ENCODE measurements at regions not wholly inside any gene's neighbourhood (a gene's known extent, or its start where the extent isn't known, plus 50 kb on each side); places are given as distances from the start of the nearest gene placed in this dataset.

- TF ChIP-seq ZBTB40 (IDR thresholded peaks at IDR 0.05) (no peak), ZBTB40 (CRISPR knock-in tag; IDR thresholded peaks at IDR 0.05) (no peak), SP1 (IDR thresholded peaks at IDR 0.05) (no peak), SP1 (CRISPR knock-in tag; IDR thresholded peaks at IDR 0.05) (no peak), MXD3 (CRISPR knock-in tag; IDR thresholded peaks at IDR 0.05) (no peak), KMT2B (CRISPR knock-in tag; IDR thresholded peaks at IDR 0.05) (no peak), ZNF335 (CRISPR knock-in tag; IDR thresholded peaks at IDR 0.05) (no peak), KDM1A (CRISPR knock-in tag; IDR thresholded peaks at IDR 0.05) (no peak), ZNF441 (CRISPR knock-in tag; IDR thresholded peaks at IDR 0.05; ENCODE audit: borderline replicate concordance) (0 out of 2 replicates have a peak, but pooled peaks have one; percentile 2), ZNF768 (CRISPR knock-in tag; IDR thresholded peaks at IDR 0.05) (no peak), GLMP (CRISPR knock-in tag; IDR thresholded peaks at IDR 0.05; ENCODE audit: borderline replicate concordance) (no peak), EP300 (IDR thresholded peaks at IDR 0.05; ENCODE audit: low read depth in 2 of 2, low read length in 2 of 2) (peak in 1 of 2 experiments; percentile 77; a peak in 2 of 4 replicates), EP300 (CRISPR knock-in tag; IDR thresholded peaks at IDR 0.05; ENCODE audit: borderline replicate concordance) (no peak; the same call in 1 of the 2 replicates), HCFC1 (IDR thresholded peaks at IDR 0.05; ENCODE audit: low read depth, low read length) (no peak), ARID5B (CRISPR knock-in tag; IDR thresholded peaks at IDR 0.05) (peak; percentile 40; the same call in 1 of the 2 replicates), SMAD3 (CRISPR knock-in tag; IDR thresholded peaks at IDR 0.05) (no peak), ZNF431 (CRISPR knock-in tag; IDR thresholded peaks at IDR 0.05; ENCODE audit: borderline replicate concordance, low read depth) (no peak), NR2F6 (IDR thresholded peaks at IDR 0.05) (peak; percentile 70), NR2F6 (CRISPR knock-in tag; IDR thresholded peaks at IDR 0.05) (peak; percentile 70; the same call in 1 of the 2 replicates)
Observed at GRCh38 chr5:56358046-56358445, 124.9 kb upstream of the ANKRD55 start (continued).

Measured in HepG2 (cell line).